ENCODE measurements at regions not wholly inside any gene's neighbourhood (a gene's known extent, or its start where the extent isn't known, plus 50 kb on each side); places are given as distances from the start of the nearest gene placed in this dataset.

DNA sequence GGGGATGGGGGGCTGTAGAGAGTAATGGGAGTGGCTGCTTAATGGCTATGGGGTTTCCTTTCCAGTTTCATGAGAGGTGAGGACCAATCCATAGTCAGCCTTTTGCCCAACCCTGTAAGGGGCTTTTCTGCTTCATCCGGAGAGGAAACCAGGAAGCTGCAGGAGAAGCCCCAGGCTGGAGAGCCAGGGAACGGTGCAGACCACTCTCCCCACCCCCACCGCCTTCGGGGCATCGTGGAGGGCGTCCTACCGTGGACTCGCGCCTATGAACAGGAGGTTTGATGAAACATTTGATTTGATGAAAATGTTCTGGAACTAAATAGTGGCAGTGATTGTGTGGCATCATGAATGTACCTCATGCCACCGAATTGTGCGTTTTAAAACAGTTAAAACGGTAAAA lies 204.3 kb upstream of the DIO3 start:
- TF ChIP-seq, protein P1, sequence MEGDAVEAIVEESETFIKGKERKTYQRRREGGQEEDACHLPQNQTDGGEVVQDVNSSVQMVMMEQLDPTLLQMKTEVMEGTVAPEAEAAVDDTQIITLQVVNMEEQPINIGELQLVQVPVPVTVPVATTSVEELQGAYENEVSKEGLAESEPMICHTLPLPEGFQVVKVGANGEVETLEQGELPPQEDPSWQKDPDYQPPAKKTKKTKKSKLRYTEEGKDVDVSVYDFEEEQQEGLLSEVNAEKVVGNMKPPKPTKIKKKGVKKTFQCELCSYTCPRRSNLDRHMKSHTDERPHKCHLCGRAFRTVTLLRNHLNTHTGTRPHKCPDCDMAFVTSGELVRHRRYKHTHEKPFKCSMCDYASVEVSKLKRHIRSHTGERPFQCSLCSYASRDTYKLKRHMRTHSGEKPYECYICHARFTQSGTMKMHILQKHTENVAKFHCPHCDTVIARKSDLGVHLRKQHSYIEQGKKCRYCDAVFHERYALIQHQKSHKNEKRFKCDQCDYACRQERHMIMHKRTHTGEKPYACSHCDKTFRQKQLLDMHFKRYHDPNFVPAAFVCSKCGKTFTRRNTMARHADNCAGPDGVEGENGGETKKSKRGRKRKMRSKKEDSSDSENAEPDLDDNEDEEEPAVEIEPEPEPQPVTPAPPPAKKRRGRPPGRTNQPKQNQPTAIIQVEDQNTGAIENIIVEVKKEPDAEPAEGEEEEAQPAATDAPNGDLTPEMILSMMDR (IDR thresholded peaks at IDR 0.05; ENCODE audit: insufficient read depth, missing control alignments) = no peak
- FAIRE-seq (no peak), DNase-seq (ENCODE audit: insufficient read length, low spot score) (no peak)

DNA sequence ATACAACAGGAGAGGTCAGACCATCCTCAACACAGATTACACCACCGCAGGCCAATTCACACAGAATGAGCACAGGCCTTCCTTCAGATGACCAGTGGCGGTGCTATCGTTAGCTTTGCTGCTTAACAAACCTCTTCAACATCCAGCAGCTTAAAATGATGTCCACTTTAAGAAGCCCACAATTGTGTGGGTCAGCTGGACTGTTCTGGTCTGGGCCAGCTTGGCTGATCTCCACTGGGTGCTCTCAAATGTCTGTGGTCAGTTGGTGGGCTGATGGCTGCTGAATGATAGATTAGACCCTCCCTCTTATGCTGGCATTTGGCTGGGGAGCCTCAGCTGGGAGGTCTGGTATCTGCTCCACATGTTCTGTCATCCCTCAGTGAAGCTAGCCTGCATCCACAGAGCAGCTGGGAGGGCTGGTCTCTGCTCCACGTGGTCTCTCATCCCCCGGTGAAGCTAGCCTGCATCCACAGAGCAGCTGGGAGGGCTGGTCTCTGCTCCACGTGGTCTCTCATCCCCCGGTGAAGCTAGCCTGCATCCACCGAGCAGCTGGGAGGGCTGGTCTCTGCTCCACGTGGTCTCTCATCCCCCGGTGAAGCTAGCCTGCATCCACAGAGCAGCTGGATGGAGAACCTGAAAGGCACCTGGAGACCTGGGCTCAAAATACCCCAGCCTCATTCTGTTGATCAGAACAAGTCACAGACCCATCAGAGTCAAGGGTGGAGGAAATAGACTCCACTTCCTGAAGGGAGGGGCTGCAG lies 203.6 kb upstream of the DIO3 start:
- FAIRE-seq (no peak), DNase-seq (ENCODE audit: insufficient read length, low spot score) (no peak)
- TF ChIP-seq, protein P1 (IDR thresholded peaks at IDR 0.05; ENCODE audit: insufficient read depth, missing control alignments) = no peak

DNA sequence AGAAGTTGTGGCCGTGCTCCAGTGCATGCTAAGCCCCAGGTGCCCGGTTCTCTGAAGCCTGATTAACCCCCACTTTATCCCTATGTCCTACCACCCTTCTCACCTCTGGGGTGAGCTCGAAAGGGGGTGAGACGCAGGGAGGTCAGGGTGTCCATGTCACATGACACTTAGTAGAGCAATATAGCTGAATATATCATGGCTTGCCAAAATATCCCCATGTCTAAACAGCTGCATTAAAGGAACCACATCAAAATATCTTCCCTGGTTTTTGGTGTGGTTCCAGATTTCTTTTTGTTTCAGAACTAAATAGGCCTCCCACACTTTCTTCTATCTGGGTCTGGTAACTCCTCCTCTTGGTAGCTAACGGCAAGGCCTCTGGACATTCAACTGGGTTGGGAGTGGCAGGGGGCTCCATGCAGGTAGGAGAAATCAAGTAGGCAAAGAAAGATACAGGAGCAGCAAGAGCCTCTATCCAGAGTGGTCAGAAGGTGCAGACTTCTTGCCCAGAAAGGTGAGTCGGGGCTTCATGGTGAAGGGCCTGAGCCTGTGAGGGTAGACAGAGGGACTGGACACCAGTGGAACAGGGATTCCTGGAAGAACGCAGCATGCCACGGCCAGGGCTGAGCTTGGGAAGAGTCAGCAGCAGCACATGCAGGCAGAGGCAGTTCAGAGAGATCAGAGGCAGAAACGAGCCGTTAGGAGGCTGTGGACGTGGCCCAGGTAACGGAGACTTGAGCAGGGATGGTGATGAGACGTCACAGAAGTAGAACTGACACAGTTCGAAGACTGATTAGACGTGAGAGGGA lies 202.8 kb upstream of the DIO3 start:
- TF ChIP-seq, protein P1 (IDR thresholded peaks at IDR 0.05; ENCODE audit: insufficient read depth, missing control alignments) = no peak
- DNase-seq (ENCODE audit: insufficient read length, low spot score) (no peak), FAIRE-seq (no peak)

DNA sequence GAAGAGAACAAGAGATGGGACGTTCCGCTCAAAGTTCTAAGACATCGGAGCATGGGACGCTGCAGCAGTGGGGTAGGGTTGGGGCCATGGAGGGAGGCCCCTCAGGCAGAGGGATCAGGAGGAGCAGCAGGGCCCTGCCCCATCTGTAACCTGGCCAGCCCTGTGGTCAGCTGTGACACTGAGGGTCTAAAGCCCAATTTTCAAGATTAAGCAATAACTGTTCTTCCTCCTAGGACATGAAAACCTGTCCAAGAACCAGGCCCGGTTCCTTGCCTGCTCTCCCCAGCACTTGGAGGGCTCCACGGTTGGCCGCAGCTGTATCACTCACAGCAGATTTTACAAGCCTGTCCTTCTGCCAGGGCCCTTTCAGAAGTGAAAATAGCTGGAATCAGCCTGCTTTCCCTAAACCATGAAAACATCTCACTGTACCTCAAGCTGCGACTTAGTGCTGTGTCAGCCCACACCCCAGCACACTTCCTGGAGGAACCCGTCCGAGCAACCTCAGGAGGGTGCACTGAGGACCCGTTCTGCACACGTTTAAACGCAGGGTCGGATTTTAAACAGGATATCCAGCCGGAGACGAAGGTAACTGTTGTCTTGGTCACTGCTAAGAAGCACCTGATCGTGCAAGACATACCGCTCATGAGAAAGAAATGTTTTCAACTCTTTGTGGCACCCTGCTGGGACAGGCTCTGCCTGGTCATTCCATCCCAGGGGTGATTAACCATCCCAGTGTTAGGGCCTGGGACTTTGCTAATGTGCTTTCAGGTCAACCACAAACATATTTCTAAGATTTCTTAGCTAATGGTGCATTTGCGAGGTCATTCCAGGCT lies 201.9 kb upstream of the DIO3 start:
- FAIRE-seq = no peak
- DNase-seq (ENCODE audit: insufficient read length, low spot score) = no peak
- TF ChIP-seq, protein P1 (IDR thresholded peaks at IDR 0.05; ENCODE audit: insufficient read depth, missing control alignments) = no peak

DNA sequence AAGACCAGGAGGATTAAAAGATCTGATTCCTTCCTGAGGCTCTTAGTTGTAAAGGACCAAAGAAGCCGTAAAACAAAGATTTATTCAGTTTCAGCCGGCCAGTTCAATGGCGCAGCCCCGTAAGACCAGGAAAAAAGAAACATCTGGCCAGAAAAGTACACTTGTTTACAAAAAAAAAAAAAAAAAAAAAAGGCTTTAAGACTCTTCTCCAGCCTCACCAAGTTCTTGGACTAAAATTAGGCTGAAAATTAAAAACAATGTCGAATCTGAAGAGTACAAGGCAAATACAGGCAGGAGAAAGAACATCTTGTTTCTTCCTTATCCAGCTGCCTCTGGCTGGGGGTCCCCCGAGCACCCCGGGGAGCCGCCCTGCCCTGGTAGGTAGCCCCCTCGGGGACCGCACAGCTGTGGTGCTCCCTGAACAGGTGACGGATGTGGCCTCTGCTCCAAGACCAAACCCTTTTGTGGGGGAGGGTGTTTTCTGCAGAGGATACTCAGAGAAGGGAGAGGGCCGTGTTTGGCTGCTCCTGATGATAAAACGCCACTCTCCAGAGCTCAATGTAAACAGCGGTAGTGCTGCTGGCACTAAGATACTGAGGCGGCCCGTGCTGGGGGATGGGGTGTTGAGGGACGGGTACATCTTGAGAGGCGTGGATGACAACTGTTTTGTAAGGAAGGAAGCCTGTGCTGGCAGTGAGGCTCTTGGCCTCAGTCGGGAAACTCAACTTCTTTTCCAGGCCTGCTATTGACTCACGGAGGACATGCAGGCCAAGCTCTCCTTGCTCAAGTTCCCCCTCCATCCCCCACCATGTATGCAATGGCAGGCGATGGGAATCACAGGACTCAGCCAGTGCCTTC lies 201.0 kb upstream of the DIO3 start:
- DNase-seq (ENCODE audit: insufficient read length, low spot score) (no peak), FAIRE-seq (no peak)
- TF ChIP-seq, protein P1 (IDR thresholded peaks at IDR 0.05; ENCODE audit: insufficient read depth, missing control alignments) = no peak

DNA sequence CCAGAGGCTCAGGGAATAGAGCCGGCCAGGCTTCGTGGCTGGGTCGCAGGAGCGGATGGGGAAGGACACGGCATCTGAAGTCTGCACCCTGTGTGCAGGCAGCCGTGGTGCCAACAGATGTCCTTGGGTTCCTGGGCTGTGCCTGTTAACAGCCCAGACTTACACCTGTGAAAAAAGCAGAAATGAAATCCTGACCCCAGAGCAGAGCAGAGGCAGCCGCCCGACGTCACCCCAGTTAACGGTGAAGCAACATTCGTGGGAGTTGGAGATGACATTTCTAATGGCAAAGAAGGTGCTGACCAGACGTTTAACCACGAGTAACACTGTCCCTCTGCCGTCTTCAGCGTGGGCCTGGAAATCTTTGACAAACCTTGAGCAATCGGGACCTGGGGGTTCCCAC lies 200.3 kb upstream of the DIO3 start:
- FAIRE-seq (no peak), DNase-seq (ENCODE audit: insufficient read length, low spot score) (no peak)
- TF ChIP-seq, protein P1 (IDR thresholded peaks at IDR 0.05; ENCODE audit: insufficient read depth, missing control alignments) = no peak
